ENCODE measurements at regions not wholly inside any gene's neighbourhood (a gene's known extent, or its start where the extent isn't known, plus 50 kb on each side); places are given as distances from the start of the nearest gene placed in this dataset.

DNA sequence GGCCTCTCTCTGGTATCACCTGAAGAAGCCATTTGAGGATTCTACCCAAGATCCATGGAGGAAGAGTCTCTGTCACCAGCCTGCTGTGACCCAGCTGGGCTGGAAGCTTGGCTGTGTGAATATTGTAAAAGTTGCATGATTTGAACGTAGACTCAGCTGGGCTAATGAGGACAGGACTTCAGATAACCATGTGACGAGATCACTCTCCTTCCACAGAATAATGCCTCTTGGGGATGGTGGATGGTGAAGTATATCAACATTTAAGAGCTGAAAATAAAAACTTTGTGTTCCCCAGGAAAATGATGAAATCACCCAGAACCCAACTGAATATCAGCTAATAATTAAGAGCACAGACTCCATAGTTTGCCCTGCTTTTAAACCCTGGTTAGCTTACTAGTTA is 427.9 kb downstream of the CD83 start:
- TF ChIP-seq CTCF (conservative IDR thresholded peaks at IDR 0.05), result no peak
- no peak for TF ChIP-seq EZH2 (IDR thresholded peaks at IDR 0.05; ENCODE audit: low read depth)
- no TSS peak for BruUV-seq (replicated peaks)
- H3K27me3 ChIP-seq (ENCODE audit: insufficient read depth, low read depth), result no peaks in the 10 kb centered on the region
- ChIA-PET POLR2A (ENCODE audit: unreplicated experiment) (no interaction called here), CTCF (no interaction called here)
- no peaks in the 10 kb centered on the region for H3K9me3 ChIP-seq (ENCODE audit: insufficient read depth, low read depth)
- H3K4me2 ChIP-seq, result no peak overlapping the region
- H3F3A ChIP-seq (ENCODE audit: insufficient read depth, low read depth), result no peaks in the 10 kb centered on the region
- no peaks in the 10 kb centered on the region for H3K4me1 ChIP-seq (replicated peaks; ENCODE audit: insufficient read depth)
- no peaks in the 10 kb centered on the region for H3K9me2 ChIP-seq (ENCODE audit: insufficient read depth)
- no peak overlapping the region for H2AFZ ChIP-seq
- no peaks in the 10 kb centered on the region for H4K20me1 ChIP-seq (ENCODE audit: insufficient read depth)
- H3K27ac ChIP-seq, result no peak overlapping the region
- H3K36me3 ChIP-seq (ENCODE audit: low read depth), result no peaks in the 10 kb centered on the region
- H3K4me3 ChIP-seq, result no peak overlapping the region
- intact Hi-C loops (cut with micrococcal nuclease; ENCODE audit: unreplicated experiment), result no loop called here
- no peak for DNase-seq
- no peaks in the 10 kb centered on the region for H3K79me2 ChIP-seq (ENCODE audit: low read depth)

GRCh38 chr6:14546036-14546435 is 428.5 kb downstream of the CD83 start:
- Histone ChIP-seq H3K27ac (no peak overlapping the region), H3K9me2 (ENCODE audit: insufficient read depth) (no peaks in the 10 kb centered on the region), H3K4me1 (replicated peaks; ENCODE audit: insufficient read depth) (no peaks in the 10 kb centered on the region), H3K4me3 (no peak overlapping the region), H3K36me3 (ENCODE audit: low read depth) (no peaks in the 10 kb centered on the region), H4K20me1 (ENCODE audit: insufficient read depth) (no peaks in the 10 kb centered on the region), H3K4me2 (no peak overlapping the region), H3F3A (ENCODE audit: insufficient read depth, low read depth) (no peaks in the 10 kb centered on the region), H3K79me2 (ENCODE audit: low read depth) (no peaks in the 10 kb centered on the region), H3K27me3 (ENCODE audit: insufficient read depth, low read depth) (no peaks in the 10 kb centered on the region), H3K9me3 (ENCODE audit: insufficient read depth, low read depth) (no peaks in the 10 kb centered on the region), H2AFZ (no peak overlapping the region)
- ChIA-PET CTCF (no interaction called here), POLR2A (ENCODE audit: unreplicated experiment) (no interaction called here)
- no peak for DNase-seq
- TF ChIP-seq EZH2 (IDR thresholded peaks at IDR 0.05; ENCODE audit: low read depth) (no peak), CTCF (conservative IDR thresholded peaks at IDR 0.05) (no peak)
- intact Hi-C loops (cut with micrococcal nuclease; ENCODE audit: unreplicated experiment), result no loop called here
- no TSS peak for BruUV-seq (replicated peaks)

- H3K4me3 ChIP-seq, result no peak overlapping the region
- no peaks in the 10 kb centered on the region for H3K4me1 ChIP-seq (replicated peaks; ENCODE audit: insufficient read depth)
- H3K79me2 ChIP-seq (ENCODE audit: low read depth), result no peaks in the 10 kb centered on the region
- ChIA-PET POLR2A (ENCODE audit: unreplicated experiment) (no interaction called here), CTCF (no interaction called here)
- TF ChIP-seq EZH2 (IDR thresholded peaks at IDR 0.05; ENCODE audit: low read depth) (no peak), CTCF (conservative IDR thresholded peaks at IDR 0.05) (no peak)
- no peaks in the 10 kb centered on the region for H3K36me3 ChIP-seq (ENCODE audit: low read depth)
- no peak for DNase-seq
- H3K27ac ChIP-seq, result no peak overlapping the region
- no peak overlapping the region for H3K4me2 ChIP-seq
- H4K20me1 ChIP-seq (ENCODE audit: insufficient read depth), result no peaks in the 10 kb centered on the region
- no peaks in the 10 kb centered on the region for H3K9me2 ChIP-seq (ENCODE audit: insufficient read depth)
- no peak overlapping the region for H2AFZ ChIP-seq
- no peaks in the 10 kb centered on the region for H3F3A ChIP-seq (ENCODE audit: insufficient read depth, low read depth)
- BruUV-seq (replicated peaks), result no TSS peak
- intact Hi-C loops (cut with micrococcal nuclease; ENCODE audit: unreplicated experiment), result no loop called here
- no peaks in the 10 kb centered on the region for H3K27me3 ChIP-seq (ENCODE audit: insufficient read depth, low read depth)
- no peaks in the 10 kb centered on the region for H3K9me3 ChIP-seq (ENCODE audit: insufficient read depth, low read depth)
Measured at GRCh38 chr6:14547284-14547998, 429.9 kb downstream of the CD83 start.
